Gastroesophageal sphincter (tissue), 4 donors: ENCODE measurements at regions not wholly inside any gene's neighbourhood (a gene's known extent, or its start where the extent isn't known, plus 50 kb on each side); places are given as distances from the start of the nearest gene placed in this dataset.
"Not testable (repeated sequence)": the region's sequence is repeated elsewhere in the genome, so short reads cannot be mapped to it uniquely, and the experiment has no call there.

Source experiments
- ATAC-seq: fragments of 150-250 bp; one replicate; pipeline ENCODE4 v1.9.1; 2016; ENCODE audit warnings: mild to moderate bottlenecking, moderate library complexity
- H3K27ac ChIP-seq, 4 donors: fragments of 200-600 bp; sonication (generic) in 3 of 4; 1 replicate in 3 of 4; 2 replicates in 1 of 4; pipeline ENCODE4 v1.5.1; 2016 to 2019
- H3K27me3 ChIP-seq: fragments of 200-600 bp; sonication (generic); one replicate; pipeline ENCODE4 v1.5.1; 2019
- H3K36me3 ChIP-seq, 2 donors: fragments of 200-600 bp; sonication (generic); one replicate each; pipeline ENCODE4 v1.5.1; 2019; ENCODE audit warnings: control low read depth in 1 of 2
- H3K4me1 ChIP-seq, 3 donors: fragments of 200-600 bp; sonication (generic); 1 replicate in 2 of 3; 2 replicates in 1 of 3; pipeline ENCODE4 v1.5.1; 2016 to 2019; ENCODE audit warnings: control low read depth in 2 of 3
- H3K4me3 ChIP-seq, 2 donors: fragments of 200-600 bp; sonication (generic); one replicate each; pipeline ENCODE4 v1.5.1; 2019; ENCODE audit warnings: mild to moderate bottlenecking in 1 of 2, moderate library complexity in 1 of 2
- H3K9me3 ChIP-seq, 3 donors: fragments of 200-600 bp; sonication (generic); one replicate each; pipeline ENCODE4 v1.5.1; 2017 to 2019; ENCODE audit warnings: control low read depth in 2 of 3
- CTCF ChIP-seq, 4 experiments: fragments of 200-600 bp in 2 of 4; fragments of 450-650 bp in 2 of 4; sonication (generic) in 1 of 4; IDR thresholded peaks; one replicate each; pipeline ENCODE4 v1.5.1; 2017 to 2019; ENCODE audit warnings: antibody characterized with exemption in 4 of 4, mild to moderate bottlenecking in 2 of 4, moderate library complexity in 2 of 4
- EP300 ChIP-seq: sonication (generic); formaldehyde crosslinking; IDR thresholded peaks from one replicate; pipeline ENCODE4 v1.6.1; 2017; ENCODE audit warnings: antibody characterized with exemption, mild to moderate bottlenecking
- POLR2A ChIP-seq, 2 donors: fragments of 450-650 bp; IDR thresholded peaks; one replicate each; pipeline ENCODE4 v1.6.1; 2017; ENCODE audit warnings: antibody characterized with exemption in 2 of 2, mild to moderate bottlenecking in 2 of 2, moderate library complexity in 1 of 2
- POLR2AphosphoS5 ChIP-seq: sonication (generic); formaldehyde crosslinking; IDR thresholded peaks from one replicate; pipeline ENCODE4 v1.6.1; 2017; ENCODE audit warnings: antibody characterized with exemption
- WGBS, 2 donors: methylation state at CpG; one replicate each; pipeline ENCODE4 v1.1.5; 2018; ENCODE audit warnings: low coverage in 1 of 2; 5-methylcytosine and 5-hydroxymethylcytosine counted together

GRCh38 chr10:71116426-71116825 lies 95.9 kb upstream of the UNC5B start:
- WGBS, 2 donors: no CpG with 5 or more reads among the region's 1 CpG
- no peak overlapping the region for H3K27ac ChIP-seq
- TF ChIP-seq POLR2A (IDR thresholded peaks at IDR 0.05) (no peak), CTCF (IDR thresholded peaks at IDR 0.05) (no peak), EP300 (no peak), POLR2AphosphoS5 (no peak)
- ATAC-seq: no peak
- H3K27me3 ChIP-seq: no peaks in the 10 kb centered on the region
- no peak overlapping the region for H3K4me3 ChIP-seq
- H3K9me3 ChIP-seq: peaks cover 0 to 61% (median 0%) of the 10 kb centered on the region in 3 donors
- H3K4me1 ChIP-seq: no peaks in the 10 kb centered on the region
- no peaks in the 10 kb centered on the region for H3K36me3 ChIP-seq

GRCh38 chr10:71117589-71117988 lies 94.8 kb upstream of the UNC5B start:
- not testable (repeated sequence) for H3K27me3 ChIP-seq, H3K4me3 ChIP-seq, ATAC-seq, H3K36me3 ChIP-seq, H3K4me1 ChIP-seq, H3K27ac ChIP-seq
- peaks cover 0 to 59% (median 0%) of the 10 kb centered on the region in 3 donors for H3K9me3 ChIP-seq
- WGBS, 2 donors: 49 to 69% methylated on average over 2 of the region's 4 CpGs

- no peak for TF ChIP-seq POLR2A (IDR thresholded peaks at IDR 0.05)
- no peak for TF ChIP-seq EP300
- TF ChIP-seq CTCF (IDR thresholded peaks at IDR 0.05): no peak
- no peak for TF ChIP-seq POLR2AphosphoS5
- Histone ChIP-seq H3K27ac (no peak overlapping the region), H3K36me3 (no peaks in the 10 kb centered on the region), H3K27me3 (peaks cover 35% of the 10 kb centered on the region), H3K4me3 (no peak overlapping the region), H3K9me3 (peaks cover 0 to 41% (median 0%) of the 10 kb centered on the region in 3 donors), H3K4me1 (peaks cover 0 to 1% (median 0%) of the 10 kb centered on the region in 3 donors)
- ATAC-seq: no peak
Observed at GRCh38 chr10:71123023-71123422, 89.3 kb upstream of the UNC5B start.

- ATAC-seq: no peak
- Histone ChIP-seq H3K27ac (no peak overlapping the region), H3K36me3 (no peaks in the 10 kb centered on the region), H3K27me3 (peaks cover 35% of the 10 kb centered on the region), H3K4me1 (peaks cover 0 to 10% (median 0%) of the 10 kb centered on the region in 3 donors), H3K4me3 (no peak overlapping the region), H3K9me3 (peaks cover 0 to 22% (median 0%) of the 10 kb centered on the region in 3 donors)
- 61% methylated on average over 3 of the region's 13 CpGs; no CpG with 5 or more reads in 1 of the 2 donors for WGBS, 2 donors
- no peak for TF ChIP-seq EP300
- TF ChIP-seq POLR2AphosphoS5: no peak
- no peak for TF ChIP-seq CTCF (IDR thresholded peaks at IDR 0.05)
Observed at GRCh38 chr10:71124921-71125748, 87.2 kb upstream of the UNC5B start.

GRCh38 chr10:71125749-71126107 lies 86.6 kb upstream of the UNC5B start:
- Histone ChIP-seq H3K36me3 (no peaks in the 10 kb centered on the region), H3K4me1 (peaks cover 0 to 14% (median 0%) of the 10 kb centered on the region in 3 donors), H3K27me3 (peaks cover 35% of the 10 kb centered on the region), H3K4me3 (no peak overlapping the region), H3K9me3 (peaks cover 0 to 16% (median 0%) of the 10 kb centered on the region in 3 donors), H3K27ac (no peak overlapping the region)
- TF ChIP-seq EP300 (no peak), POLR2AphosphoS5 (no peak), CTCF (IDR thresholded peaks at IDR 0.05) (no peak), POLR2A (IDR thresholded peaks at IDR 0.05) (no peak)
- 73 to 92% methylated on average over 3 of the region's 4 CpGs for WGBS, 2 donors
- no peak for ATAC-seq
